CD4-positive, alpha-beta T cell treated with Interleukin-15 for 4 hours (primary cell): ENCODE measurements at regions not wholly inside any gene's neighbourhood (a gene's known extent, or its start where the extent isn't known, plus 50 kb on each side); places are given as distances from the start of the nearest gene placed in this dataset.
"Not testable (repeated sequence)": the region's sequence is repeated elsewhere in the genome, so short reads cannot be mapped to it uniquely, and the experiment has no call there.

Source experiments
- DNase-seq: peaks from one replicate; pipeline ENCODE4 v3.0.0-alpha.2; 2020; ENCODE audit warnings: low spot score

DNA sequence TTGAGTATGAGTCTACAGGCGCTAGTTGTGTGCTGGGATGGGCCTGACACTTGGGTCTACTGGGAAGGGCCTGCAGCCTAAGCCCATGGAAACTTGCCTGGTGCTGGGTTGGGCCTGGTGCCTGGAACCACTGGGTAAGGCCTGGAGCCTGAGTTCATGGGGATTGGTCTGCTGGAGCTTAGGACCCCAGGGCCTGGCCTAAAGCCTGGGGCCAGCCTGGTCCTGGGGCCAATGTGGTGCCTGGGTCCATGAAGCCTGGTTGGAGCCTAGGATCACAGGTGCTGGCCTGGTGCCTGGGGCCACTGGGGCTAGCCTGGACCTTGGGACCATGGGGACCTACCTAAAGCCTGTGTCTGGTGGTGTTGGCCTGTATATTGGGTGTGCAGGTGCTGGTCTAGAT, 270.3 kb upstream of the GRIA3 start:
- no peak for DNase-seq

DNA sequence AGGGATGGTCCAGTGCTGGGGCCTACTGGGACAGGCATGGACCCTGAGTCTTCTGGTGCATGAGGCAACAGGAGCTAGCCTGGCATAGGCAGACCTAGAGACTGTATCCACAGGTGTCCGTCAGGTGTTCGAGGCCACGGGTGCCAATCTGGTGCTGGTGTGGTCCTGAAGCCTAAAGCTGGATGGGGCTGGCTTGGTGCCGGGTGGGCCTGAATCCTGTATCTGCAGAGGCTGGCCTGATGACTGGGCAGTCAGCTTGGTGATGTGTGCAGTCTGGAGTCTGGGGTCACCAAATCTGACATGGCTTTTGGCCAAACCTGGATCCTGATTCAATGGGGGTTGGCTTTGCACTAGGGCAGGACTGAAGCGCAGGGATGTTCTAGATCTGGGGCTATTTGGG, 269.8 kb upstream of the GRIA3 start:
- no peak for DNase-seq

DNA sequence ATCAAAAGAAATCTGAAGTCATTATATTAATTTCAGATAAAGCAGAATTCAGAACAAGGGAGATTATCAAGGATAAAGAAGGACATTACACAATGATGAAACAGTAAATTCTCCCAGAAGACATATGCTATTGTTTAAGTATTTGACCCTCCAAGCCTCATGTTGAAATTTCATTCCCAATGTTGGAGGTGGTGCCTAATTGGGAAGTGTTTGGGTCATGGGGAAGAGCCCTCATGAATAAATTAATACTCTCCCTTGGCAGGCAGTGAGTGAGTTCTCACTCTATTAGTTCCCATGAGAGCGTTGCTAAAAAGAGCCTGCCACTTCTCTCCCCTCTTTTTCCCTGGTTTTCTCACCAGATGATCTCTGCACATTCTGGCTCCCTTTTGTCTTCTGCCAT, 249.9 kb upstream of the GRIA3 start:
- DNase-seq = no peak

DNA sequence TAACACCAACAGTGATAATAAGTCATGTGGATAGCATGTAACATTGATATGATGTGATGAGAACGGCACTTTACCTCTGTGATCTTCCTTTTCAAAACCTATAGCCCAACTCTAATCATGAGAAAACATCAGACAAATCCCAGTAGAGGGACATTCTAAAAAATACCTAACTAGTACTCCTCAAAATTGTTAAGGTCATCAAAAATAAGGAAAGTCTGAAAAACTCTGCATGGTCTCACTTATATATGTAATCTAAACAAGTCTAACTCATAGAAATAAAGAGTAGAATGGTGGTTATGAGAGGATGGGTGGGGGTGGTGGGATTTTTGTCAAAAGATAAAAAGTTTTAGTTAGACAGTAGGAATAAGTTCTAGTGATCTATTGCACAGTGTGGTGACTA, 243.9 kb upstream of the GRIA3 start:
- no peak for DNase-seq

DNA sequence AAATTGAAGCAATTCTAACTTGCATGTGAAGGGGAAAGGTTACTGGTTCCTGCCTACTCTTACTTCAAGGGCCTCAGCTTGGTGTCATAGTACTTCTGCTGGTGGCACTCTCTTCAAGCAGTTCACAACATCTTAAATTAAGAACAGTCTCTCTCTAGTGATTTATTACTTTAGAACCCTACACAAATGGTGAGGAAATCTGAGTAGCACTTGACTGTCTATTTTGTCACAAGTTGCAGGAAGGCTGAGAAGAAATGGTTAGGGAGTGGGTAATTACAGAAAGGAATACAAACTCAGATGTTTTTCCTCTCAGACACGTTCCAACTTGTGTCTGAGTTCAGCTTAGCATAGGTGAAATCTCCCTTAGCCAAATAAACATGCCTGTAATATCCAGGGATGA, 242.3 kb upstream of the GRIA3 start:
- no peak for DNase-seq

DNA sequence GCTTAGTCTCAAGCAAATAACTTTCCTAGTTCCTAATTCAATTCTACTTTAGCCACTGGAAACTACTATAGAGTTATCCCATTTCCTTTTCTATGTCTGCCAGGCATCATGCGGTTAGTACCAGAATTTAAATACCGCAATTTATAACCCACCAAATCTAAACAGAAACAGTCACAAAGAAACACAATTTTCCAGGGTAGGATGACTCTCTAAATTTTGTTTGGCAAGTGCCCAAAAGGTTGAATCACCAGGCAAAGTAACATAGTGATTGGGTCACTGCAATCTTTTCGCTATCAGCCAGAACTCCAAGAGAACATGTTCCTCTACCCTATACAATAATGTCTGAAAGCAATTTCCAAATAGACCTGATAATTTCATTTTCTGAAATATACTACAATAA, 240.2 kb upstream of the GRIA3 start:
- no peak for DNase-seq

DNA sequence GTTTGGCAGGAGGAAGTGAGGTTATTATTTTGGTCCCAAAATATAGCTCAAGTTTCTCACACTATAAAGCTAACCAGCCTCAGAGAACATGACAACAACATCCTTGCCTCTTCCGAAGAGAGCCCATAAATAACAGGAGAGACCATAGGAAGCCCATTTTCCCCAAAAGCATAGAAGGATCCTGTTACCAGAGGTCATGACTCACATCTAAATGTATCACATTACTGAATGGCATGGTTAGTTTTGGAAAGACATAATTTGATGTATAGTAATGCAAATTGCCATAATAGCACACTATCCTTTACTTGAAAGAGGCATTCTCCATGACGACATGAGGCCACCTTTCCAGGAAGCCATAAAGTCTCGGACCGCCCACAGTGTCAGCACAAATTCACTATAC, 238.8 kb upstream of the GRIA3 start:
- DNase-seq = no peak

DNA sequence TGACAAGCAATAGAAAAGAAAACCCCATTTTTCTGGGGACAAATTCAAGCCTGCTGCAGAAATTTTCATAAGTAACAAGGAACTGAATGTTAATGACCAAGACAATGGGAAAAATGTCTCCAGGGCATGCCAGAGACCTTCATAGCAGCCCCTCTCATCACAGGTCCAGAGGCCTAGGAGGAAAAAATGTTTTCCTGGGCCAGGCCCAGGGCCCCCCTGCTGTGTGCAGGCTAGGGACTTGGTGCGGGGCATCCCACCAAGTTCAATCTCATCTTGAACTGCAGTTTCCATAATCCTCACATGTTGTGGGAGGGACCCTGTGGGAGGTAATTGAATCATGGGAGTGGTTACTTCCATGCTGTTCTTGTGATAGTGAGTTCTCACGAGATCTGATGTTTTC, 211.5 kb upstream of the GRIA3 start:
- no peak for DNase-seq

DNA sequence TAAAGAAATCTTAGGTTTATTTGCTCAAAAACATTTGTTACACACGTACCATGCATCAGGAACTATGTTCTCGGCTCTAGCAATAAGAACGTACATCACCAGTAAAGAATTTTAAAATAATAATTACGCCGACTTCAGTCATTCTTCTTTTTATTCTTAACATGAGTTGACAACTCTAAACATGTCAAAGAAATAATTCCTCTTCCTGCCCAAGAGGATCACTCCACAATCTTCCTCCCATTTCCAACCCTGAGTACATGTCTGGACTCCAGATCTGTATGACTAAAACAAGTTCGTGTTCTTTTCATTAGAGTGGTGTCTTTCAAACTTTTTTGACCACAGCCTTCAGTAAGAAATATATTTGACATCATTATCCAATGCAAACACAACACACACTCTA, 201.6 kb upstream of the GRIA3 start:
- no peak for DNase-seq

DNA sequence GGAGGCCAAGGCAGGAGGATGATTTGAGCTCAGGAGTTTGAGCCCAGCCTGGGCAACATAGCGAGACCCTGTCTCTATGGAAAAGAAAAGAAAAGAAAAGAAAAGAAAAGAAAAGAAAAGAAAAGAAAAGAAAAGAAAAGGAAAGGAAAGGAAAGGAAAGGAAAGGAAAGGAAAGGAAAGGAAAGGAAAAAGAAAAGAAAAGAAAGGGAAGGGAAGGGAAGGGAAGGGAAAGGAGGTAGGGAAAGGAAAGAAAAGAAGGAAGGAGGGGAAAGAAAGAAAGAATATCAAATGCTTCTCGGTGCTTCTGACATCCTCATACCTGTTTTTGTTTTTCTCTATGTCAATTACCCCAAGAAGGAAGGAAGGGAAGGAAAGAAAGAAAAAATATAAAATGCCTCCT, 181.2 kb upstream of the GRIA3 start:
- not testable (repeated sequence) for DNase-seq

DNA sequence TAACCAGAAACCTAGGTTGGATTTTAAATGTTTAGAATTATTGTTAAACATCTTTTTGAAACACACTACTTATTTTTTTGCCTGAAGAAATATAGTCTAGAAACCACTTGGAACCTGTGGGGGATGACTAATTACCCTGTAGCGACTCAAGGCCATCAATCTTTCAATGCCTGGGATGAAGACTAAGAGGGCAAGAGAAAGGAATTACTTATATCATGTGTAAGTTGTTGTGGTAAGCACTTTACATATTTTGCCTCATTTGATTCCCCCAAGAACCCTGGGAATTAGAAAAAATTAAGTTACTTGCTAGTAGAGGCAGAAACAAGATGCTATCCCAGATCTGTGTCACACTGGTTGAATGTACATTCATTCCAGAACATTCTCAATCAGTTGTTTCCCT, 170.9 kb upstream of the GRIA3 start:
- no peak for DNase-seq

DNA sequence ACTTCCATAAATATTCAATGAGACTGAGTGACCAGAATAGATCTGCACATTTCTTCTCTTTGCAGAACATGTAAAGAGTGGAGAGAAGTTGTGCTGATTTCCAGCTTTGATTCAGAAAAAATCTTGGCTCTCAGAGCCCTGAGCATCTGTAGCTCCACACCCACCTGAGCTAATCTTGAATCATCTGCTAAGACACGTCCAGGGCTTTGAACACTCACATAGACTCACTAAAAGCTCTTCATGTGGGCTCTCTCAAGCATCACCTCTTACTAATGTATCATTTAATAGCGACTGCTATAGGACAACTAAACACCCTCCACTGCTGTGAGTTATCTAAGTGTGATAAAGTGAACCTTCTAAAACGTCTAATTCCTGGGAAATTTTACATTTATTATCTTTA, 147.7 kb upstream of the GRIA3 start:
- DNase-seq = no peak

DNA sequence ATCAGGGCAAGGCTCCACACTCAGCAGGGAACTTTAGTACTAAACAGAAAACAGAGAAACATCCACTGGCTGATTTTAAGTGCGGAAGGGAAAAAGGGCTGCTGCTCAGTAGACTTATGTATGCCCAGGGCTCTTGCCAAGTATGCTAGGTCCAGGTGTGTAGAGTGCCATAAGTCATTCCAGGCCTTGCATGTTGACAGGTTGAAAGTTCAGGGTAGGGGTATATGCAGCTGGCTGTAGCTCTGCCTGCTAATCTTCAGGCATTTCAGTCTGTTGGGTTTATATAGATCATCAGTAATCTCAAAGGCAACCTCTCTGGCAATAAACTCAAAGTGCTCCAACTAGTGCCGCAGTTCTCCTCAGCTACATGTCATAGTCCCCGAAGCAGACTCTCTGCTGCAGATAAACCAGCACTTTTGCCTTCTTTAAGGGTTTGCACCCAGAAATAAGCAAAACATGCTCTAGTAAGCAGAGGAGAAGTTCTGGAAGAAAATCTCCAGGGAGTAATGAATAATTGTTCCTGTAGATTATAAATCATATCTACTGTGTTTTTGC, 134.9 kb upstream of the GRIA3 start:
- no peak for DNase-seq

DNA sequence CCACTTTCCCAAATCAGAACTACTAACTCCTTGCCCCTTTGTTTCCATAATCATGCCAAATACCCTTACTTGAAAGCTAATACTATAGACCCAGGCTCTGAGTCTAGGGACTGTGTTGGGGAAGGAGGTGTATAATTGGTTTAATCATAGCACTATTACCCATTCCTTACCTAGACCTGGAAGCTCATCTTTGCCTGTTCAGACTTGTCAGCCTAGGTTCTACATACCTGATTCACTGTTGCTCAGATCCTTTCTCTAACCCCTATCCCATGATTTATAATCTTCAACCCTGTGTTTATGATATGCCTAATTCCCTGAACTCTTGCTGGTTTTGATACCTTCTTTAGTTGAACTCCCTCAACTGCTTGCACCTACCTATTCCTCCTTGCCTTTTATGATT, 123.1 kb upstream of the GRIA3 start:
- no peak for DNase-seq

DNA sequence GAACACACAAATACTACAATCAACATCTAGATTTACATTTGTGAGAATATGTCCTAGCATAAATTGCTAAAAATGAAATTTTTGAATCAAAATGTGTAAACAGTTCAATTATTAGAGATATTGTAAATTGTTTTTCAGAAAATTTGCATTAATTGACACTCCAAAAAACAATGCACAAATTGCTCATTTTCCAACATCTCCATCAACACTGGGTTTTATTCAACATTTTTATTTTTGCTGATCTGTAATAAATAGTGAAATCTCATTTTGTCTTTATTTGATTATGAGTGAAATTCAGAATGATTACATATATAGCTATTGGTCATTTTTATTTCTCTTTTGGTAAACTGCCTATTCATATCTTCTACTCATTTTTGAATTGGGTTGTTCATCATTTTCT, 120.0 kb upstream of the GRIA3 start:
- DNase-seq = no peak

DNA sequence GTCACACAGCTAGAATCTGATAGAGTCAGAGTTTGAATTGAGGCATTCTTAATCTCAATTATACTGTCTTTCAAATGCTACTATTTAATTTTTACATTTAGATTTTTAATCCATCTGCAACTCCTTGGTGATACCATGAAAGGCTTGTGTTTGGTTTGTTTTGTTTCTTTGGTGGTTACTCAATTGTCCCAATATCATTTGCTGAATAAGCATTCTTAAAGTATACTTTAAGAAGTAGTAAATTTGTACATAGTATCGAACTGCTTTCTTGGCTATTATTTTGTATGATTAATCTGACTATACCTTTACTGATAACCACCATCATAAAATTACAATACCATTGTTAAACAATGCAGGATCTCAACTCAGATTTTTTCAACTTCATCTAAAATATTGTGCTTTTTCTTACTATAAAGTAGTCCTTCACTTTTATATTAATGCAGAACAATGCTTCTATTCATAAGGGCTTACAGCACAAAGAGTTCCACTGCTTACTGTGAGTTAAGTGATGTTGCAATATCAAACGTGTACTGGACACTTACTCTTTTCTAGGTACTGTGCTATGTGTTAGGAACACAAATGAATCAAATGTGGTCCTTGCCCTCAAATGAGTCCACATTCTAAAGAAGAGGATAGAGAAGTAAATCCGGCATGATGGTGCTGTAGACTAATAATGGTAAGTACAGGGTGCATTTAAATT, 111.2 kb upstream of the GRIA3 start:
- DNase-seq = no peak

DNA sequence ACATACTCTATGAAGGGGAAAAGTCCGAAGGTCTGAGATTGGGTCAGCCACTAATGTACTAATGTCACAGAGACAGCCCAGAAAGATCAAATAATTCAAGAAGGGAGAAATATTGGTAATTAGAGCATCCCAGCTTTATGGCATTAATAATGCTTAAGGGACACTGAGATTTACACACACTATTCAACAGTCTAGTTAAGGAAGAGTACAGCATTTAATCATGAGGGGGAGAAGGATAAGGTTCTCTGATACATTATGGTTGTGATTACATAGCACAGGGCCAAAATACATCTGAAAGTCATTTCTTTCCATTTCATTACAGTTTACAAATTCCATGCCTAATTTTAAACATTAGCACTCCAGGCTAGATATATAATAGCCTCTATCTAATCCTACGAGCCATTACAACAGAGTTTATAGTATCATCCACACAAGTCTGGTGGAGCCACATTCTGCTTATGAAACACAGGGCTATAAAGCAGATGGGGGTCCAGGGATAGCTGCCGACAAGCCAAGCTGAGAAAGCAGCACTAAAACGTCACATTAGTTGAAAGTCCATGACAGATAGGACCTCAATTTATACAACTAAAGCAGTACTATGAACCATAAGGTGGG, 108.0 kb upstream of the GRIA3 start:
- DNase-seq = no peak

DNA sequence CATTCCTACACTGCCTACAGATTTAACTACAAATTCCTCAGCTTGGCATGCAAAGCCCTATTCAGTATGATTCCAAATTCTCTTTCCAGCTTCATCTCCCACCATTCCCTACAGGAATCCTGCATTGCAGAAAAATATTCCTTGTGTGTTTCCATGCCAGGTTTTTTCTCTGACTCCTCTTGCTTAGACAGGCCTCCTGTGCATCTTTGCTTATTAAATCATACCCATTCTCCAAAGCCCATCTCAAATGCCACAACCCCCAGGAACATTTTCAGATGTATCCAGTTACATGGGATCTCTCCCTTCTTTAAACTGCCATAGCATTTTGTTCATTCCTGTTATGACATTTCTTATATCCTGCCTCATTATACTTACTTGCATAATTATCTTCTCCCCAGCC, 106.4 kb upstream of the GRIA3 start:
- DNase-seq = no peak

DNA sequence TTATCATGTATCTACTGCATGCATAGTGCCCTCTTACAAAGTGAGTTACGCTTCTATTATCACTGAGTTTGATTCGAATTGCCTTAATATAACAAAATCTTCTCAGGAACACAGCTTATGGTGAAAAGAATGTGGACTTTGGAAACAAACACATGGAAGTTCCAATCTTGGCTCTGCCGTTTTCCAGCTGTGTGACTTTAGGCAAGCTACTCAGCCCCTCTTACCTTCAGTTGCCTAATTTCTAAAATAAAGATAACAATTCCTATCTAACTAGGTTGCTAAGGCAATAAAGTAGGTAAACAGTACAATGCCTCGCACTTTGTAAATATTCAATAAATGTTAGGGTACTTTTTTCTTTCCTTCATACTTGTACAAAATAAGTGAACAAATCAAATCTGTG, 104.0 kb upstream of the GRIA3 start:
- DNase-seq = no peak

DNA sequence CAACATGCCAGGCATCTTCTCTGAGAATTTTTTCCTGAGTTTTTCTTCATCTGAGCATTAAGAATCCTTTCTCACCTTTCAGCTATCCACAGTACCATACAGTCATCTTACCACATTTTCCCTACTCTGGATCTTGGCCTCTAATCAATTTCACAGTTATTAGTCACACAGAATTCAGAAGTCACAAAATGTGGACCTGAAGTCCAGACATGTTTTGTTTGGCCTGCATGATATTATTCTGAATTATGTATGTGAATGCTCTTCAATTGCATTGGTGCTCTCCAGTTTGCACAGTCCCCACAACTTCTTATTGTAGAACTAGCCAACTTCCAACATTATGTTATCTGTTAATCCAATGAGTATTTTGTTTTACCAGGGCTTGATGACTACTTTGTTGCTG, 102.3 kb upstream of the GRIA3 start:
- DNase-seq = no peak

DNA sequence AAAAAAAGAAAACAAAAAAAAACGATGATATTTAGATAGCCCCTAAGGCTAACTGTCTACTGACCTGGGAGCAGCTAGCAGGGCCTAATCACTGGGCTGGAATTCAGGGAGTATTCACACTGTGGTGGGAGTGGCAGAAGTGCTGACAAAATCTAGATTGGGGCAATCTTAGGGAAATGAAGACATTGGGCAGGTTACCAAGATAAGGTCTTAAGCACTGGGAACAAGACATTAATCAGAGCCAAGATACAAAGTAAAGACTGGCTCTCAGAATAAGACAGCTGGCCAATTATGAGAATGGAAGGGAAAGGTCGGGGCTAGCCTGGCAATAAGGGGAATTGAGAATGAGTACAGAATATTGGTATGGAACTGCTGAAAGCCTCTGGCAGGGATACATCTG, 100.2 kb upstream of the GRIA3 start:
- no peak for DNase-seq

DNA sequence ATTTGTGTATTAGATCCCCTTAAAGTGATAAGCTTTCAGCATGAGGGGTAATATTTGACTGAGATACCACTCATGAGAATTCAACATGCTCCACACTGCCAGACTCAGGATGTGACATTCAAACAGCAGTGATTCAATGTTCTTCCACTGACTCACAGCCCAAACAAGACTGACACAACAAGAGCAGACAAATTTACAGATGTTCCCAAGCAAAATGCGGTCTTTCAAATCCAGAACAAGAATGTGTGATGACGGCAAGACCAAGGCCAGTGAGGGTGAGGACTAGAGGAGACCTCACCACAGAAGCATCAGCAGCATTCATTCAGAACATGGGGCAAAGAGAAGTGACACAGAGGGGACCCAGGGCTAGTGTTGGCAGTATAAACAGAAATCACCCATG, 99.3 kb upstream of the GRIA3 start:
- no peak for DNase-seq

DNA sequence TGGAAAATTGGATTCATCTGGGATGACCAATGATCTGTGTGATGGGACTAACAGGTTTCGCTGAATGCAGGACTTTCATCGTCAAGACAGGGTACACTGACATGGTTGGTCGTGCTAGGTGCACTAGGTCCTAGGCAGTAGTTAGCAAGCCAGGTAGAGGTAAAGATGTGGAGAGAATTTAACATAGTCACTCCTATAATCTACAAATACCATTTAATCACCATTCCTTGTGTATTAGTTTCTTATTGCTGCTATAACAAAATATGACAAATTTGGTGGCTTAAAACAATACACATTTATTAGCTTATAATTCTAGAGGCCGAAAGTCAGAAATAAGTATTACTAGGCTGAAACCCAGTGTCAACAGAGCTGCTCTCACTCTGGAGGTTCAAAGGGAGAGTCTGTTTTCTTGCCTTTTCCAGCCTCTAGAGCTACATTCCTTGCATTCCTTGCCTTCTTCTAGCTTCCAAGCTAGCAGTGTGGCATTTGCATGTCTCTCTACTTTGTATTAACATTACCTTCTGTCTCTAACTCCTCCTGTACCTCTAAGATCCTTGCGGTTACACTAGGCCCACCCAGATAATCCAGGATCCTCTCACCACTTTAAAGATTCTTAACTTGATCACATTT, 98.7 kb upstream of the GRIA3 start:
- no peak for DNase-seq

DNA sequence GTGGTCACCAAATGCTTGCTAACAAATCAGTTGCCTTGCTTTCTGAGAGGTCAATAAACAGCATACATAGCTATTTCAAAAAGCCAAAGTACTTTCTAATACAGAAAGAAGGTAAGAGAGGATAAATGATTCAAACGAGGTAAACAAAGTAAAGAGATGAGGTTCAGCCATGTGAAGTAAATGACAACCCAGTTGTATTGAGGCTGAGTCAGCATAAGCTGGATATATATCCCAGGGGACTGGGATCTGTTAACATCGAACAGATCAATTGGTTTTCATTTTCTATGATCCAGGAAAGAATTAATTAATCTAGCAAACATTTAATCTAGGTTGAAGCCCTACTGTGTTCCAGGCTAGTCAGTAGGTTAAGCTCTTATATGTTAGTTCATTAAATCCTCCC, 97.3 kb upstream of the GRIA3 start:
- no peak for DNase-seq
